Osteoblast (primary cell): ENCODE measurements at regions not wholly inside any gene's neighbourhood (a gene's known extent, or its start where the extent isn't known, plus 50 kb on each side); places are given as distances from the start of the nearest gene placed in this dataset.

ENCODE experiments used
- DNase-seq: peaks from one replicate; pipeline ENCODE4 v3.0.0; 2011; ENCODE audit warnings: low spot score, mixed read lengths; ENCODE audit not compliant: insufficient read length; ENCODE audit errors: missing footprints
- H2AFZ ChIP-seq: 2 replicates; pipeline ENCODE4 v1.6.0; 2011; ENCODE audit warnings: mild to moderate bottlenecking, low read length
- H3K27ac ChIP-seq: 2 replicates; pipeline ENCODE4 v1.5.1; 2011; ENCODE audit warnings: mild to moderate bottlenecking, low read depth, low read length, moderate library complexity
- H3K27me3 ChIP-seq: 2 replicates; pipeline ENCODE4 v1.6.0; 2012; ENCODE audit warnings: mild to moderate bottlenecking, control low read depth, inconsistent platforms, low read length, moderate library complexity; ENCODE audit not compliant: insufficient read depth
- H3K36me3 ChIP-seq: 2 replicates; pipeline ENCODE4 v1.5.1; 2011; ENCODE audit warnings: mild to moderate bottlenecking, low read length, control low read depth, moderate library complexity; ENCODE audit not compliant: insufficient read depth
- H3K4me1 ChIP-seq: 2 replicates; pipeline ENCODE4 v1.5.1; 2011; ENCODE audit warnings: mild to moderate bottlenecking, low read length, control low read depth, moderate library complexity; ENCODE audit not compliant: insufficient read depth
- H3K4me2 ChIP-seq: 2 replicates; pipeline ENCODE4 v1.6.0; 2011; ENCODE audit warnings: mild to moderate bottlenecking, low read length; ENCODE audit not compliant: insufficient read depth
- H3K4me3 ChIP-seq: fragments of 200-600 bp; sonication (generic); 3 replicates; pipeline ENCODE4 v1.5.1; 2012; ENCODE audit warnings: mild to moderate bottlenecking, low read length, inconsistent platforms; ENCODE audit not compliant: insufficient read depth
- H3K79me2 ChIP-seq: 2 replicates; pipeline ENCODE4 v1.6.0; 2012; ENCODE audit warnings: mild to moderate bottlenecking, low read length, control low read depth, inconsistent platforms; ENCODE audit not compliant: insufficient read depth
- H3K9me3 ChIP-seq: 2 replicates; pipeline ENCODE4 v1.5.1; 2011; ENCODE audit warnings: low read depth, low read length, control low read depth
- H4K20me1 ChIP-seq: 2 replicates; pipeline ENCODE4 v1.6.0; 2012; ENCODE audit warnings: mild to moderate bottlenecking, low read length, control low read depth; ENCODE audit not compliant: insufficient read depth
- CTCF ChIP-seq: IDR thresholded peaks from 2 replicates; pipeline ENCODE4 v1.5.1; 2011; ENCODE audit warnings: mild to moderate bottlenecking, low read depth, low read length, moderate library complexity; ENCODE audit errors: extremely low read depth

DNA sequence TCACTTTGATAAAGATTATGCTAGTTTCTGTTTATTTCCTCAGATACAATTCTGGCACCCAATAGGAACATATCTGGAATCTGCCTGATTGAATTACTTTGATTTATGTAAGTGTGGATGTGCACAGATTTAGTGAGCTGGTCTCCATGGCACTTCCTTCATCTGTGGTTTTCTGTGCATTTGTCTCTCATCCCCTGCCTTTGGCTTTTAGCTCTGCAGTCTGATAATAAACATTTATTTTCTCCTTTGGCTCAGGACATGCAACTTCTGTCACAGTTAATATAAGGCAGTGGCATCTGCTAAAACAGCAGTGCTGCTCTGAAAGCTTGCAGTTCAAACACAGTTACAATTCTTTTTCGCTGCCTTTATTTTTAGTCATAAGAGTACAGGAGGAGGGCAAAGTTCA, 273.7 kb upstream of the CHRM2 start:
- Histone ChIP-seq H3K27ac (no peak overlapping the region), H3K4me1 (no peaks in the 10 kb centered on the region), H3K4me2 (no peak overlapping the region), H3K27me3 (no peaks in the 10 kb centered on the region), H3K9me3 (no peaks in the 10 kb centered on the region), H3K36me3 (no peaks in the 10 kb centered on the region), H3K4me3 (no peak overlapping the region), H3K79me2 (no peaks in the 10 kb centered on the region), H2AFZ (no peak overlapping the region), H4K20me1 (no peaks in the 10 kb centered on the region)
- no peak for TF ChIP-seq CTCF
- DNase-seq, result no peak

DNA sequence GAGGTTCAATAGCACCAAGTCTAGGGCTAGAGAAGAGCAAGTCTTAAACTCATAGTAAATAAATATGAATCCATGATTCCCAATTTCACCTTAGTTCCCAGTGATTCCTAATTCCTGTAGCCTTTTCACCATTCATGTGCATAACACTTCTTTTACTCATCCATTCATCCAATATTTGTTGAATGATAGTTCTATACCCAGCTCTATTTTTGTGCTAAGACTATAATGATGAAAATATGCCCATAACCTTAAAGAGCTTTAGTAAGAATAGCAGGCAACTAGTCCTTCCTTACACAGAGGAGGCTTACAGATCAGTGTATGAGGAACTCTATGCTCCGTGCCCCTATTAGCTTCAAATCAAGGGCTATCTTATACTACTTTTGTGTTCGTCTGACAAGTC, 280.2 kb upstream of the CHRM2 start:
- no peaks in the 10 kb centered on the region for H3K79me2 ChIP-seq
- no peaks in the 10 kb centered on the region for H3K4me1 ChIP-seq
- no peak overlapping the region for H3K4me2 ChIP-seq
- no peaks in the 10 kb centered on the region for H4K20me1 ChIP-seq
- no peaks in the 10 kb centered on the region for H3K27me3 ChIP-seq
- DNase-seq, result no peak
- H3K9me3 ChIP-seq, result no peaks in the 10 kb centered on the region
- no peak overlapping the region for H2AFZ ChIP-seq
- H3K36me3 ChIP-seq, result no peaks in the 10 kb centered on the region
- H3K4me3 ChIP-seq, result no peak overlapping the region
- H3K27ac ChIP-seq, result no peak overlapping the region
- no peak for TF ChIP-seq CTCF

DNA sequence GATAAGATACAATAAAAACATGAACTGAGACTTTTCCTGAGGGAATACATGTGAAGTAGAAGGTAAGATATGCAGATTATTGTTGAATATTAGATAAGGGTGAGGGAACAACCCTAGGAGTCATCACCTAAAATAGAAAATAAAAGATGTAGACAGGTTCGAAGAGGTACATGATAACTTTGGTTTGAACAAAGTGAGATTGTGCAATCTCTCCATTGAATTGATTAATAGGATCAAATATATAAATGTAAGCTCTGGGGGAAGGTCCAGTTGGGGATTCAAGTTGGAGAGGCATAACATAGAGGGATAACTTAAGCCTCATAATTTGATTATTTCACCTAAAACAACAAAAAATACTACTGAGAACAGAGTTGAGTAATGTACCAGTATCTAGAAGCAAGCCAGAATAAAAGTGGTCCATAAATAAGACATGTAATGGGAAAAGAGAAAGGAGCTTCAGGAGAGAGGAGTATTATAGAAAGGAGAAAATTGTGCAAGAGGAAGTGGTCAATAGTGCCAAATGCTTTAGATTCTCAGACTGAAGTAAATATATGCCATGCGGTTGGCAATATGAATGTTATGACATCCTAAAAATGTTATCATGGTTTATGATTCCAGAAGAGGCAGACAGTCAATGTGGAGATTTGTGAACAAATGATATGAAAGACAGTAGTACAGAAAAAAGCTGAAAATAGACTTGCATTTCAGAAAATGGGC, 282.3 kb upstream of the CHRM2 start:
- Histone ChIP-seq H3K4me1 (no peaks in the 10 kb centered on the region), H3K9me3 (no peaks in the 10 kb centered on the region), H2AFZ (no peak overlapping the region), H4K20me1 (no peaks in the 10 kb centered on the region), H3K27ac (no peak overlapping the region), H3K36me3 (no peaks in the 10 kb centered on the region), H3K4me3 (no peak overlapping the region), H3K27me3 (no peaks in the 10 kb centered on the region), H3K4me2 (no peak overlapping the region), H3K79me2 (no peaks in the 10 kb centered on the region)
- DNase-seq, result no peak
- TF ChIP-seq CTCF, result no peak

GRCh38 chr7:136566491-136566890, 302.0 kb upstream of the CHRM2 start:
- Histone ChIP-seq H3K27ac (no peak overlapping the region), H3K4me2 (no peak overlapping the region), H4K20me1 (no peaks in the 10 kb centered on the region), H2AFZ (no peak overlapping the region), H3K27me3 (no peaks in the 10 kb centered on the region), H3K4me1 (no peaks in the 10 kb centered on the region), H3K79me2 (no peaks in the 10 kb centered on the region), H3K9me3 (no peaks in the 10 kb centered on the region), H3K4me3 (no peak overlapping the region), H3K36me3 (no peaks in the 10 kb centered on the region)
- TF ChIP-seq CTCF, result no peak
- no peak for DNase-seq
